ENCODE measurements at regions not wholly inside any gene's neighbourhood (a gene's known extent, or its start where the extent isn't known, plus 50 kb on each side); places are given as distances from the start of the nearest gene placed in this dataset.
"Not testable (repeated sequence)": the region's sequence is repeated elsewhere in the genome, so short reads cannot be mapped to it uniquely, and the experiment has no call there.

GRCh38 chr2:236834284-236834683 is 251.4 kb upstream of the COPS8 start:
- FAIRE-seq = no peak

- no peak for FAIRE-seq
Observed at GRCh38 chr2:236835307-236836024, 250.2 kb upstream of the COPS8 start.

- not testable (repeated sequence) for FAIRE-seq
Observed at GRCh38 chr2:236836028-236836427, 249.7 kb upstream of the COPS8 start.

GRCh38 chr2:236840215-236840614 is 245.5 kb upstream of the COPS8 start:
- FAIRE-seq = peak; percentile 86

GRCh38 chr2:236840857-236841256 is 244.8 kb upstream of the COPS8 start:
- FAIRE-seq = no peak

- FAIRE-seq = no peak
Observed at GRCh38 chr2:236841389-236841788, 244.3 kb upstream of the COPS8 start.

GRCh38 chr2:236843161-236843968 is 242.3 kb upstream of the COPS8 start:
- no peak for FAIRE-seq

- FAIRE-seq = no peak
Observed at GRCh38 chr2:236844711-236845110, 241.0 kb upstream of the COPS8 start.

GRCh38 chr2:236847023-236847422 is 238.7 kb upstream of the COPS8 start:
- FAIRE-seq = no peak

GRCh38 chr2:236847538-236848263 is 238.0 kb upstream of the COPS8 start:
- no peak for FAIRE-seq

GRCh38 chr2:236848501-236848900 is 237.2 kb upstream of the COPS8 start:
- no peak for FAIRE-seq

GRCh38 chr2:236849508-236849907 is 236.2 kb upstream of the COPS8 start:
- FAIRE-seq = no peak

- FAIRE-seq = no peak
Observed at GRCh38 chr2:236849940-236850339, 235.7 kb upstream of the COPS8 start.

GRCh38 chr2:236851187-236851586 is 234.5 kb upstream of the COPS8 start:
- no peak for FAIRE-seq

- no peak for FAIRE-seq
Observed at GRCh38 chr2:236852100-236852976, 233.4 kb upstream of the COPS8 start.

GRCh38 chr2:236852977-236853374 is 232.7 kb upstream of the COPS8 start:
- FAIRE-seq = no peak

GRCh38 chr2:236853585-236854051 is 232.1 kb upstream of the COPS8 start:
- FAIRE-seq = no peak

- FAIRE-seq = no peak
Observed at GRCh38 chr2:236855176-236855865, 230.4 kb upstream of the COPS8 start.

GRCh38 chr2:236855866-236856847 is 229.5 kb upstream of the COPS8 start:
- no peak for FAIRE-seq

GRCh38 chr2:236856848-236857235 is 228.8 kb upstream of the COPS8 start:
- FAIRE-seq = no peak

Measured in endometrium (tissue), 2 donors.